ENCODE measurements at regions not wholly inside any gene's neighbourhood (a gene's known extent, or its start where the extent isn't known, plus 50 kb on each side); places are given as distances from the start of the nearest gene placed in this dataset.

DNA sequence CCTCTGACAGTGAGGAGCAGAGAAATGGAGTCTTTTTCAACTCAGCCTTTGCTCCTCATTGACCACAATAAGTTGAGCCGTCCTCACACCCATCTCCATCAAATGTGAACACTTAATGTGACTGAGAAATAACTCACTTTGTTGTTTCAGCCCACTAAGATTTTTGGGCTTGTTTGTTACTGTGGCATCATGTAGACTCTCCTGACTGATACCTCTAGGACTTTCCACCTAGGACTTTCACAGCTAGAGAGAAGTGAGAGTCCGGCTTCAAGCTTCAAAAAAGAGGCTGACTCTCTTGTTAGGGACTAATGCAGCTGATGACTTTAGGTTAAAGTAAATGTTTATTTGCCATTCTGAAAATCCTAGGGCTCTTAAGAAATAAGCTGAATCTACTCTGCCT, 435.0 kb downstream of the TMEM114 start:
- whole genome bisulfite sequencing = 57% methylated on average over 2 of the region's 2 CpGs
- TF ChIP-seq, protein P1, sequence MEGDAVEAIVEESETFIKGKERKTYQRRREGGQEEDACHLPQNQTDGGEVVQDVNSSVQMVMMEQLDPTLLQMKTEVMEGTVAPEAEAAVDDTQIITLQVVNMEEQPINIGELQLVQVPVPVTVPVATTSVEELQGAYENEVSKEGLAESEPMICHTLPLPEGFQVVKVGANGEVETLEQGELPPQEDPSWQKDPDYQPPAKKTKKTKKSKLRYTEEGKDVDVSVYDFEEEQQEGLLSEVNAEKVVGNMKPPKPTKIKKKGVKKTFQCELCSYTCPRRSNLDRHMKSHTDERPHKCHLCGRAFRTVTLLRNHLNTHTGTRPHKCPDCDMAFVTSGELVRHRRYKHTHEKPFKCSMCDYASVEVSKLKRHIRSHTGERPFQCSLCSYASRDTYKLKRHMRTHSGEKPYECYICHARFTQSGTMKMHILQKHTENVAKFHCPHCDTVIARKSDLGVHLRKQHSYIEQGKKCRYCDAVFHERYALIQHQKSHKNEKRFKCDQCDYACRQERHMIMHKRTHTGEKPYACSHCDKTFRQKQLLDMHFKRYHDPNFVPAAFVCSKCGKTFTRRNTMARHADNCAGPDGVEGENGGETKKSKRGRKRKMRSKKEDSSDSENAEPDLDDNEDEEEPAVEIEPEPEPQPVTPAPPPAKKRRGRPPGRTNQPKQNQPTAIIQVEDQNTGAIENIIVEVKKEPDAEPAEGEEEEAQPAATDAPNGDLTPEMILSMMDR (IDR thresholded peaks at IDR 0.05) = no peak
- TF ChIP-seq POLR2A (IDR thresholded peaks at IDR 0.05) (no peak), POLR2AphosphoS5 (IDR thresholded peaks at IDR 0.05) (no peak)
- Histone ChIP-seq H3K4me1 (replicated peaks) (no peaks in the 10 kb centered on the region), H3K4me3 (no peak overlapping the region), H3K27ac (no peak overlapping the region), H3K9me3 (no peaks in the 10 kb centered on the region), H3K36me3 (no peaks in the 10 kb centered on the region), H3K27me3 (replicated peaks; ENCODE audit: insufficient read depth) (no peaks in the 10 kb centered on the region)
- intact Hi-C loops (cut with DNase I) = no loop called here
- no peak for DNase-seq (ENCODE audit: low spot score)

DNA sequence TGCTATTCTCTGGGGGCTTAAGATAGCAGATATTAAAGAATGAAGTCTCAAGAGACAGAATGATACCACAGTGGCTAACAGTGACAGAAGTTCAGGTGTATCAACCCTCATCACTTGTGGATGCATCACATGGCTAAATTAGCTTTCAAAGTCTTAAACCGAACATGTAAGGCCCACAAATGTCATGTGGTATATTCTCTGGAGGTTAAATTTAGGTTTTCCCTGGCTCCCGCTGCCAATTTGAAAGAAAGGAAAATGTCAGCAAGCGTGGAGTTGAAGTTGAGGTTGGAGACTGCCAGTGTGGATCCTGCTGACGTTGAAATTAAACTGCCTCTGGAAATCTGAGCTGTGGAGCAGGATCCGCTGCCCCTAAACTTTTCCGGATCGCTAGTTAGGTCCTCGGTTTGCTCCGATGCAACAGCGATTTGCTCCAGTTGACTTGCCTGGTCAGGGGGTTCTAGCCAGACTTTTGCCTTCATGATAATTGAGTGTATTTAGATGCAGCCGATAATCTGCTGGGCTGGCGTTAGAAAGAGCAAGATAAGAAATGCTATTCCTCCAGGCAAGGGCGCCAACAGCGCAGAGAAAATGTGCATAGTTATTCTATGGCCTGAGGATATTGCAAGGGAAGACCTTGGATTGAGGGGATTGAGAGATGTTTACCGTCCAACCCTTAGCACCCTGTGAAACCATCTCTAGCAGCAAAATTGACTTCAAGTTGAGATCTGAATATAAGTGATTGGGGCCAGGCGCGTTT, 443.9 kb downstream of the TMEM114 start:
- 87% methylated on average over 17 of the region's 17 CpGs for WGBS

DNA sequence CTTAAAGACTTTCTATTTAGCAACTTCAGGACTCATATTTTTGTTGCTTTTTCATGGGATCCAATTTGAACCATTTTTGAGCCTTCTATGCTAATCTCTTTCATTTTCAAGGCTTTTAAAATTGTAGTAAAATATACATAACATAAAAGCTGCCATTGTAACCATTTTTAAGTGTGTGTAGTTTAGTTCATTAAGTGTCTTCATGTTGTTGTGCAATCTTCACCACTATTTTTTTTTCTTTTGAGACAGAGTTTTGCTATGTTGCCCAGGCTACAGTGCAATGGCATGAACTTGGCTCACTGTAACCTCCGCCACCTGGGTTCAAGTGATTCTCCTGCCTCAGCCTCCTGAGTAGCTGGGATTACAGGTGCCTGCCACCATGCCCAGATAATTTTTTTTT, 451.6 kb downstream of the TMEM114 start:
- WGBS = 100% methylated on average over 1 of the region's 1 CpG
- no peaks in the 10 kb centered on the region for H3K9me3 ChIP-seq
- no peaks in the 10 kb centered on the region for H3K4me1 ChIP-seq (replicated peaks)
- no peak overlapping the region for H3K4me3 ChIP-seq
- no peaks in the 10 kb centered on the region for H3K36me3 ChIP-seq
- no peaks in the 10 kb centered on the region for H3K27me3 ChIP-seq (replicated peaks; ENCODE audit: insufficient read depth)
- intact Hi-C loops (cut with DNase I) = no loop called here
- TF ChIP-seq, protein P1 (IDR thresholded peaks at IDR 0.05) = no peak
- TF ChIP-seq POLR2A (IDR thresholded peaks at IDR 0.05) = no peak
- TF ChIP-seq POLR2AphosphoS5 (IDR thresholded peaks at IDR 0.05) = no peak
- no peak overlapping the region for H3K27ac ChIP-seq
- no peak for DNase-seq (ENCODE audit: low spot score)

More for the DNA sequence above, 443.9 kb downstream of the TMEM114 start:
- Histone ChIP-seq H3K4me1 (replicated peaks) (no peaks in the 10 kb centered on the region), H3K36me3 (no peaks in the 10 kb centered on the region), H3K4me3 (no peak overlapping the region), H3K27ac (no peak overlapping the region), H3K27me3 (replicated peaks; ENCODE audit: insufficient read depth) (no peaks in the 10 kb centered on the region), H3K9me3 (no peaks in the 10 kb centered on the region)
- TF ChIP-seq, protein P1 (IDR thresholded peaks at IDR 0.05) = no peak
- TF ChIP-seq POLR2AphosphoS5 (IDR thresholded peaks at IDR 0.05) (no peak), POLR2A (IDR thresholded peaks at IDR 0.05) (no peak)
- intact Hi-C loops (cut with DNase I) = no loop called here
- DNase-seq (ENCODE audit: low spot score) = no peak

DNA sequence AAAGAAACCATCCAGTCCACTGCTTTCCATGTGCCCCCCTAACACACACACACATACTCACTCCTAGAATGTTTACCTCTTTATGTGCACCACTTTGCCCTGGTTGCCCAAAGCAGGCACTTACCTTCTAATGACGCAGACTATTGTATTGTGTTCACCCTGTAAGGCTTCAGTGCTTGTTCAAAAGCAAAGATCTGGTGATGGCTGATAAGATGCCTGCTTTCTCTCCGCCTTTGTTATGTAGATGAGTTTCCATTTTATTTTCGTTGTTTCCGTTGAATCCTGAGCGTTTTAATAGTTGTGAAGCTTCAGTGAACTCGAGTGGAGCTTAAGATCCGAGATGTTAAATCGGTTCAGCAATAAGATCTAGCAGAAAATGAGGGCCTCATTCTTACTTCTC, 452.7 kb downstream of the TMEM114 start:
- no peak overlapping the region for H3K27ac ChIP-seq
- H3K4me3 ChIP-seq = no peak overlapping the region
- TF ChIP-seq POLR2A (IDR thresholded peaks at IDR 0.05) = no peak
- TF ChIP-seq, protein P1 (IDR thresholded peaks at IDR 0.05) = no peak
- no peak for TF ChIP-seq POLR2AphosphoS5 (IDR thresholded peaks at IDR 0.05)

DNA sequence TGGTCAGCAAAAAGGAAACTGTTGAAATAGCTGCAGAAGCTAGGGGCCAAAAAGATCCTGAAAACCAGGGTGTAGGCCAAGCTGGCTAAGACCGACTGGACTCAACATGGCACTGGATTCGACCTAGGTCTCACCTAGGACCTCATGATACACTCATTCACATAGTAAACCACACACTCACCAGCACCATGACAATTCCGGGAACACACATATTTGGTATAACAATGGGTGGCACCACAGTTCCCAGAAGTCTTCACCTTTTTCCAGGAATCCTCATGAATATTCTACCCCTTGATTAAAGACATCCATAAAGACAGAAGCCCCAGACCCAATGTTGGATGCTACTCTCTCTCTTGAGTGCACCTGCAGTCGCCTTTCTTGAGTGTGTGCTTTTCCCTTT, 460.1 kb downstream of the TMEM114 start:
- WGBS = 87% methylated on average over 4 of the region's 4 CpGs
- intact Hi-C loops (cut with DNase I) = no loop called here
- Histone ChIP-seq H3K27me3 (replicated peaks; ENCODE audit: insufficient read depth) (no peaks in the 10 kb centered on the region), H3K9me3 (no peaks in the 10 kb centered on the region), H3K36me3 (no peaks in the 10 kb centered on the region), H3K27ac (no peak overlapping the region), H3K4me1 (replicated peaks) (no peaks in the 10 kb centered on the region), H3K4me3 (no peak overlapping the region)
- DNase-seq (ENCODE audit: low spot score) = no peak
- TF ChIP-seq, protein P1 (IDR thresholded peaks at IDR 0.05) = no peak
- TF ChIP-seq POLR2AphosphoS5 (IDR thresholded peaks at IDR 0.05) = no peak
- TF ChIP-seq POLR2A (IDR thresholded peaks at IDR 0.05) = no peak

More for the DNA sequence above, 452.7 kb downstream of the TMEM114 start:
- no peak for DNase-seq (ENCODE audit: low spot score)
- Histone ChIP-seq H3K27me3 (replicated peaks; ENCODE audit: insufficient read depth) (no peaks in the 10 kb centered on the region), H3K4me1 (replicated peaks) (no peaks in the 10 kb centered on the region), H3K36me3 (no peaks in the 10 kb centered on the region), H3K9me3 (no peaks in the 10 kb centered on the region)
- intact Hi-C loops (cut with DNase I) = no loop called here
- 61% methylated on average over 8 of the region's 8 CpGs for WGBS
